ENCODE measurements at regions not wholly inside any gene's neighbourhood (a gene's known extent, or its start where the extent isn't known, plus 50 kb on each side); places are given as distances from the start of the nearest gene placed in this dataset.
"Not testable (repeated sequence)": the region's sequence is repeated elsewhere in the genome, so short reads cannot be mapped to it uniquely, and the experiment has no call there.

GRCh38 chrX:37922928-37923327 is 75.6 kb upstream of the DYNLT3 start:
- DNase-seq = no peak
- Histone ChIP-seq H3K27ac (ENCODE audit: low read length) (peak overlapping the region; percentile 89), H4K20me1 (ENCODE audit: low read length) (no peaks in the 10 kb centered on the region), H3K36me3 (ENCODE audit: low read depth, low read length) (no peaks in the 10 kb centered on the region), H2AFZ (ENCODE audit: low read length) (no peak overlapping the region), H3K4me2 (ENCODE audit: low read length) (no peak overlapping the region), H3K79me2 (ENCODE audit: low read length) (no peaks in the 10 kb centered on the region), H3K9me3 (ENCODE audit: low read length) (no peaks in the 10 kb centered on the region), H3K4me1 (ENCODE audit: insufficient read depth, low read length) (peaks cover 24% of the 10 kb centered on the region), H3K9me2 (replicated peaks; ENCODE audit: low read length) (no peaks in the 10 kb centered on the region), H3K4me3 (ENCODE audit: low read length) (no peak overlapping the region), H3K9ac (ENCODE audit: low read length) (peak overlapping the region; percentile 34; the same call in 1 of the 2 replicates), H3F3A (ENCODE audit: low read length, unreplicated experiment) (no peaks in the 10 kb centered on the region), H3K27me3 (ENCODE audit: low read length) (no peaks in the 10 kb centered on the region)
- TF ChIP-seq EZH2phosphoT487 (IDR thresholded peaks at IDR 0.05; ENCODE audit: borderline replicate concordance, low read length) (no peak), EZH2 (IDR thresholded peaks at IDR 0.05; ENCODE audit: low read length, unreplicated experiment) (no peak), CTCF (conservative IDR thresholded peaks at IDR 0.05; ENCODE audit: low read depth, low read length) (no peak)
- CTCF ChIA-PET = no interaction called here
- POLR2A ChIA-PET (ENCODE audit: unreplicated experiment) = interaction anchor here (0.7 kb wide), 1 partner anchor 260 kb away, joined by 4 read pairs; no protein-coding TSS in a partner anchor
- ATAC-seq = no peak
- no TSS peak for BruUV-seq (replicated peaks)
- intact Hi-C loops (cut with micrococcal nuclease) = loop anchor here (1.0 to 5.0 kb wide), 4 partner anchors 40 to 178 kb away; no protein-coding TSS in a partner anchor

- POLR2A ChIA-PET (ENCODE audit: unreplicated experiment); H3K4me3 ChIP-seq (ENCODE audit: low read length); H3K9ac ChIP-seq (ENCODE audit: low read length); H3K9me2 ChIP-seq (replicated peaks; ENCODE audit: low read length); H3K79me2 ChIP-seq (ENCODE audit: low read length); BruUV-seq (replicated peaks); ATAC-seq; H3F3A ChIP-seq (ENCODE audit: low read length, unreplicated experiment); CTCF ChIA-PET; H3K27me3 ChIP-seq (ENCODE audit: low read length); H2AFZ ChIP-seq (ENCODE audit: low read length); DNase-seq; H4K20me1 ChIP-seq (ENCODE audit: low read length); H3K9me3 ChIP-seq (ENCODE audit: low read length); H3K36me3 ChIP-seq (ENCODE audit: low read depth, low read length); H3K4me2 ChIP-seq (ENCODE audit: low read length); H3K27ac ChIP-seq (ENCODE audit: low read length): not testable (repeated sequence)
- peaks cover 23% of the 10 kb centered on the region for H3K4me1 ChIP-seq (ENCODE audit: insufficient read depth, low read length)
- intact Hi-C loops (cut with micrococcal nuclease) = loop anchor here (1.0 kb wide), 1 partner anchor 241 kb away; no protein-coding TSS in a partner anchor
Measured at GRCh38 chrX:37925761-37926160, 78.4 kb upstream of the DYNLT3 start.

DNA sequence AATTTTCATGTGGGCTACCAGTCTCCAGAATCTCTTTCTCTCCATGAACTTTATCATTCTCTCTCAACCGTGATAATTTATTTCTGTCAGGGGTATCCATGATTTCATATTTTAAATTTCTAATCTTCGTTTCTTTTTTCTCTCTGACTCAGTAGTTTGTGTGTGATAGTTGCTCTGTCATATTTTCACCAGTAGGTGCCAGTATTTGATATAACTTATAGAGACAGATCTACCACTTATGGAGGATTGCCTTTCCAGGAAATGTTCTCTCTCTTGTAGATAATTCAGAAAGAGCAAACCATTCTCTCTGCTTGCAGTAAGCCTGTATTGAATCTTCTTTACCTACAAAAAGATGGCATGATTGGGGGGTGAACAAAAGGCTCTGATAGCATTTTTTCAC is 79.3 kb upstream of the DYNLT3 start:
- Histone ChIP-seq H4K20me1 (ENCODE audit: low read length) (no peaks in the 10 kb centered on the region), H3K79me2 (ENCODE audit: low read length) (no peaks in the 10 kb centered on the region), H3K9ac (ENCODE audit: low read length) (no peak overlapping the region), H3K9me2 (replicated peaks; ENCODE audit: low read length) (no peaks in the 10 kb centered on the region), H3F3A (ENCODE audit: low read length, unreplicated experiment) (no peaks in the 10 kb centered on the region), H3K4me2 (ENCODE audit: low read length) (0 out of 2 replicates have a peak overlapping the region, but pooled peaks have one; percentile 36), H3K4me3 (ENCODE audit: low read length) (no peak overlapping the region), H3K36me3 (ENCODE audit: low read depth, low read length) (no peaks in the 10 kb centered on the region), H3K4me1 (ENCODE audit: insufficient read depth, low read length) (peaks cover 14% of the 10 kb centered on the region), H3K27me3 (ENCODE audit: low read length) (no peaks in the 10 kb centered on the region), H3K27ac (ENCODE audit: low read length) (no peak overlapping the region), H3K9me3 (ENCODE audit: low read length) (no peaks in the 10 kb centered on the region), H2AFZ (ENCODE audit: low read length) (no peak overlapping the region)
- no TSS peak for BruUV-seq (replicated peaks)
- ATAC-seq = peak; percentile 39; the same call in 1 of the 2 replicates
- TF ChIP-seq EZH2 (IDR thresholded peaks at IDR 0.05; ENCODE audit: low read length, unreplicated experiment) = no peak
- TF ChIP-seq CTCF (conservative IDR thresholded peaks at IDR 0.05; ENCODE audit: low read depth, low read length) = peak; percentile 80
- TF ChIP-seq EZH2phosphoT487 (IDR thresholded peaks at IDR 0.05; ENCODE audit: borderline replicate concordance, low read length) = no peak
- ChIA-PET CTCF (interaction anchor here (0.7 to 1.0 kb wide), 2 partner anchors 101 to 237 kb away, joined by 4 to 5 read pairs; no protein-coding TSS in a partner anchor), POLR2A (ENCODE audit: unreplicated experiment) (no interaction called here)
- intact Hi-C loops (cut with micrococcal nuclease) = loop anchor here (1.0 kb wide), 1 partner anchor 240 kb away; no protein-coding TSS in a partner anchor
- DNase-seq = peak; percentile 69
